ENCODE measurements at regions not wholly inside any gene's neighbourhood (a gene's known extent, or its start where the extent isn't known, plus 50 kb on each side); places are given as distances from the start of the nearest gene placed in this dataset.

GRCh38 chr10:20976390-20976789 lies 79.3 kb upstream of the NEBL start:
- no peak overlapping the region for H3K23ac ChIP-seq (ENCODE audit: insufficient read length)
- H3K18ac ChIP-seq (ENCODE audit: extremely low read depth, low read length) = no peak overlapping the region
- H3K23me2 ChIP-seq (ENCODE audit: low read depth, low read length) = no peaks in the 10 kb centered on the region
- H3K4me3 ChIP-seq (ENCODE audit: extremely low read depth in 1 of 4, insufficient read depth in 2 of 4, low read depth in 3 of 4, low read length in 4 of 4) = no peak overlapping the region
- WGBS, 2 experiments (ENCODE audit: extremely low coverage in 1 of 2, insufficient coverage in 1 of 2, insufficient read length in 1 of 2, insufficient replicate concordance in 2 of 2, low coverage in 1 of 2, low lambda C conversion rate in 2 of 2, missing lambda C conversion rate in 1 of 2) = 88% methylated on average over 3 of the region's 3 CpGs; no CpG with 5 or more reads in 1 of the 2 experiments
- H3K4ac ChIP-seq (replicated peaks; ENCODE audit: insufficient read length, low read depth, low read length) = no peak overlapping the region
- no peak overlapping the region for H3K27ac ChIP-seq (ENCODE audit: low read depth, low read length)
- no peak for DNase-seq (ENCODE audit: low read depth in 1 of 2, low spot score in 2 of 2)
- peaks cover 0 to 6% (median 2%) of the 10 kb centered on the region in 4 experiments; a peak in 3 of 7 replicates for H3K4me1 ChIP-seq (replicated peaks in 1 of 4; ENCODE audit: control insufficient read depth in 3 of 4, insufficient read depth in 4 of 4, low read length in 3 of 4)
- H2BK20ac ChIP-seq (ENCODE audit: low read length) = no peak overlapping the region
- H2BK12ac ChIP-seq (ENCODE audit: low read depth, low read length) = no peak overlapping the region
- H3K79me1 ChIP-seq (ENCODE audit: low read depth, low read length) = no peaks in the 10 kb centered on the region
- H3K9me3 ChIP-seq (ENCODE audit: insufficient read depth in 2 of 2, low read depth in 1 of 2, low read length in 1 of 2) = no peaks in the 10 kb centered on the region
- no peak overlapping the region for H3K14ac ChIP-seq (ENCODE audit: insufficient read length)
- no peak overlapping the region for H3K56ac ChIP-seq (replicated peaks; ENCODE audit: insufficient read length, low read depth, low read length)
- H4K8ac ChIP-seq (ENCODE audit: extremely low read depth, insufficient read depth, low read length) = no peak overlapping the region
- H3K4me2 ChIP-seq (ENCODE audit: insufficient read depth in 1 of 2, low read depth in 2 of 2, low read length in 2 of 2) = no peak overlapping the region
- ChIA-PET POLR2A (ENCODE audit: partially characterized antibody) (no interaction called here), CTCF (ENCODE audit: partially characterized antibody) (interaction anchor here (0.6 kb wide), 2 partner anchors 19 to 67 kb away, joined by 3 read pairs; no protein-coding TSS in a partner anchor)
- H3K9ac ChIP-seq (replicated peaks in 1 of 4; ENCODE audit: extremely low read depth in 1 of 4, low read depth in 3 of 4, low read length in 3 of 4) = no peak overlapping the region
- no peak overlapping the region for H2BK120ac ChIP-seq (replicated peaks; ENCODE audit: low read depth, low read length)
- no peaks in the 10 kb centered on the region for H3K27me3 ChIP-seq (replicated peaks in 1 of 4; ENCODE audit: control insufficient read depth in 3 of 4, extremely low read depth in 1 of 4, insufficient read depth in 3 of 4, low read length in 3 of 4)
- TF ChIP-seq YY1 (IDR thresholded peaks at IDR 0.05; ENCODE audit: low read depth, low read length) = no peak
- TF ChIP-seq, protein P1, sequence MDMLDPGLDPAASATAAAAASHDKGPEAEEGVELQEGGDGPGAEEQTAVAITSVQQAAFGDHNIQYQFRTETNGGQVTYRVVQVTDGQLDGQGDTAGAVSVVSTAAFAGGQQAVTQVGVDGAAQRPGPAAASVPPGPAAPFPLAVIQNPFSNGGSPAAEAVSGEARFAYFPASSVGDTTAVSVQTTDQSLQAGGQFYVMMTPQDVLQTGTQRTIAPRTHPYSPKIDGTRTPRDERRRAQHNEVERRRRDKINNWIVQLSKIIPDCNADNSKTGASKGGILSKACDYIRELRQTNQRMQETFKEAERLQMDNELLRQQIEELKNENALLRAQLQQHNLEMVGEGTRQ (IDR thresholded peaks at IDR 0.05; ENCODE audit: low read length) = no peak
- no peak for TF ChIP-seq TCF12 (IDR thresholded peaks at IDR 0.05; ENCODE audit: low read depth, low read length)
- TF ChIP-seq FOSL1 (IDR thresholded peaks at IDR 0.05; ENCODE audit: insufficient read depth, low read depth, low read length) = no peak
- H2AK5ac ChIP-seq (ENCODE audit: low read depth, low read length) = no peak overlapping the region
- no peak overlapping the region for H4K91ac ChIP-seq (replicated peaks; ENCODE audit: insufficient read length, low read length)
- H4K5ac ChIP-seq (ENCODE audit: insufficient read length, low read depth, low read length) = no peak overlapping the region
- H3K36me3 ChIP-seq (ENCODE audit: control insufficient read depth in 2 of 4, insufficient read depth in 4 of 4, low read length in 3 of 4) = no peaks in the 10 kb centered on the region
- H2AFZ ChIP-seq (ENCODE audit: low read length) = no peak overlapping the region
- H2BK15ac ChIP-seq (ENCODE audit: low read length) = no peak overlapping the region
- FAIRE-seq = no peak
- H2BK5ac ChIP-seq (ENCODE audit: low read depth, low read length) = no peak overlapping the region
- no peaks in the 10 kb centered on the region for H4K20me1 ChIP-seq (replicated peaks in 1 of 2; ENCODE audit: control insufficient read depth in 1 of 2, insufficient read depth in 2 of 2, low read length in 2 of 2)
- H3K79me2 ChIP-seq (ENCODE audit: control insufficient read depth in 1 of 2, insufficient read depth in 2 of 2, low read length in 2 of 2) = no peaks in the 10 kb centered on the region
